Neuronal stem cell (in vitro differentiated cells): ENCODE measurements at regions not wholly inside any gene's neighbourhood (a gene's known extent, or its start where the extent isn't known, plus 50 kb on each side); places are given as distances from the start of the nearest gene placed in this dataset.
A peak's percentile ranks its signal among the peaks of the same experiment; 100 is the strongest.

Source experiments
- DNase-seq: peaks from one replicate; pipeline ENCODE4 v3.0.0-alpha.2; 2013; ENCODE audit warnings: low spot score
- H2AFZ ChIP-seq: one replicate; pipeline ENCODE4 v1.6.1; 2013; ENCODE audit warnings: mild to moderate bottlenecking, low read length, inconsistent platforms
- H2AK5ac ChIP-seq: 2 replicates; pipeline ENCODE4 v1.6.1; 2013; ENCODE audit warnings: low read depth, mild to moderate bottlenecking, inconsistent platforms, low read length, moderate library complexity, mixed read lengths
- H2BK120ac ChIP-seq: 2 replicates; pipeline ENCODE4 v1.6.1; 2013; ENCODE audit warnings: low read depth, mild to moderate bottlenecking, inconsistent platforms, low read length, moderate library complexity, mixed read lengths
- H2BK12ac ChIP-seq: one replicate; pipeline ENCODE4 v1.6.1; 2013; ENCODE audit warnings: low read length, inconsistent platforms
- H2BK15ac ChIP-seq: 2 replicates; pipeline ENCODE4 v1.6.1; 2013; ENCODE audit warnings: mild to moderate bottlenecking, low read length, inconsistent platforms, mixed read lengths
- H2BK5ac ChIP-seq: one replicate; pipeline ENCODE4 v1.6.1; 2013; ENCODE audit warnings: inconsistent platforms, mild to moderate bottlenecking, low read length, moderate library complexity
- H3K14ac ChIP-seq: one replicate; pipeline ENCODE4 v1.6.1; 2013; ENCODE audit warnings: low read length, inconsistent platforms
- H3K18ac ChIP-seq: 2 replicates; pipeline ENCODE4 v1.6.1; 2013; ENCODE audit warnings: low read length, inconsistent platforms
- H3K23ac ChIP-seq: 2 replicates; pipeline ENCODE4 v1.6.1; 2013; ENCODE audit warnings: low read depth, mild to moderate bottlenecking, mixed read lengths, low read length, inconsistent platforms; ENCODE audit not compliant: poor library complexity
- H3K27ac ChIP-seq: replicated peaks from 3 replicates; pipeline ENCODE4 v1.5.1; 2013; ENCODE audit warnings: low read length, inconsistent platforms
- H3K27me3 ChIP-seq, 3 experiments: 2 replicates each; pipeline ENCODE4 v1.6.1; 2013; ENCODE audit warnings: low read length in 3 of 3, mild to moderate bottlenecking in 2 of 3, inconsistent platforms in 1 of 3, low read depth in 1 of 3, mixed read lengths in 1 of 3, moderate library complexity in 1 of 3; ENCODE audit not compliant: control insufficient read depth in 3 of 3, insufficient read depth in 3 of 3
- H3K36me3 ChIP-seq, 2 donors: replicated peaks in 1 of 2; 2 replicates each; pipeline ENCODE4 v1.6.1; 2013; ENCODE audit warnings: low read length in 2 of 2; ENCODE audit not compliant: control insufficient read depth in 2 of 2, insufficient read depth in 2 of 2
- H3K4ac ChIP-seq: 2 replicates; pipeline ENCODE4 v1.6.1; 2013; ENCODE audit warnings: inconsistent platforms, mild to moderate bottlenecking, low read length, moderate library complexity
- H3K4me1 ChIP-seq, 2 donors: 1 replicate in 1 of 2; 2 replicates in 1 of 2; pipeline ENCODE4 v1.6.1; 2013; ENCODE audit warnings: low read length in 2 of 2, low read depth in 1 of 2; ENCODE audit not compliant: control insufficient read depth in 2 of 2, insufficient read depth in 1 of 2
- H3K4me2 ChIP-seq: one replicate; pipeline ENCODE4 v1.6.1; 2013; ENCODE audit warnings: mild to moderate bottlenecking, low read length, inconsistent platforms; ENCODE audit not compliant: insufficient read depth, poor library complexity, severe bottlenecking
- H3K4me3 ChIP-seq, 2 donors: 2 replicates each; pipeline ENCODE4 v1.5.1; 2013; ENCODE audit warnings: low read length in 2 of 2, mild to moderate bottlenecking in 2 of 2, inconsistent platforms in 1 of 2, moderate library complexity in 1 of 2
- H3K79me1 ChIP-seq: one replicate; pipeline ENCODE4 v1.6.1; 2013; ENCODE audit warnings: low read depth, mild to moderate bottlenecking, inconsistent platforms, low read length, moderate library complexity
- H3K9ac ChIP-seq: one replicate; pipeline ENCODE4 v1.6.1; 2013; ENCODE audit warnings: mild to moderate bottlenecking, low read depth, low read length, inconsistent platforms; ENCODE audit not compliant: poor library complexity
- H3K9me3 ChIP-seq, 2 donors: replicated peaks in 1 of 2; 2 replicates each; pipeline versions ENCODE3 to v1.6.1; 2013; ENCODE audit warnings: low read length in 2 of 2, mild to moderate bottlenecking in 2 of 2, inconsistent platforms in 1 of 2, low read depth in 1 of 2, mixed read lengths in 1 of 2, moderate library complexity in 1 of 2; ENCODE audit not compliant: control insufficient read depth in 2 of 2, insufficient read depth in 1 of 2
- H4K8ac ChIP-seq: one replicate; pipeline ENCODE4 v1.6.1; 2013; ENCODE audit warnings: low read depth, mild to moderate bottlenecking, inconsistent platforms, low read length, moderate library complexity
- H4K91ac ChIP-seq: one replicate; pipeline ENCODE4 v1.6.1; 2013; ENCODE audit warnings: low read length, low read depth, mild to moderate bottlenecking, inconsistent platforms; ENCODE audit not compliant: poor library complexity
- WGBS, 2 donors: extraction: QIAGEN DNeasy Blood & Tissue Kit; methylation state at CpG; one replicate each; pipeline ENCODE4 v1.1.7; 2013; ENCODE audit warnings: missing lambda C conversion rate in 2 of 2, mixed read lengths in 1 of 2; ENCODE audit not compliant: insufficient read length in 2 of 2, insufficient replicate concordance in 1 of 2; ENCODE audit errors: extremely low coverage in 2 of 2; 5-methylcytosine and 5-hydroxymethylcytosine counted together

- H3K9me3 ChIP-seq = no peaks in the 10 kb centered on the region
- H2BK15ac ChIP-seq = no peak overlapping the region
- H3K14ac ChIP-seq = no peak overlapping the region
- no peak overlapping the region for H3K4ac ChIP-seq
- no CpG with 5 or more reads among the region's 2 CpGs for WGBS, 2 donors
- DNase-seq = peak; percentile 21
- no peak overlapping the region for H3K23ac ChIP-seq
- H2BK120ac ChIP-seq = no peak overlapping the region
- no peak overlapping the region for H3K18ac ChIP-seq
- no peak overlapping the region for H2BK12ac ChIP-seq
- no peaks in the 10 kb centered on the region for H3K27me3 ChIP-seq
- no peak overlapping the region for H3K4me2 ChIP-seq
- H2AFZ ChIP-seq = no peak overlapping the region
- H3K36me3 ChIP-seq = no peaks in the 10 kb centered on the region
- no peak overlapping the region for H2AK5ac ChIP-seq
- H3K4me1 ChIP-seq = no peaks in the 10 kb centered on the region
- no peak overlapping the region for H4K8ac ChIP-seq
- H3K4me3 ChIP-seq = no peak overlapping the region
- H3K27ac ChIP-seq = no peak overlapping the region
- no peak overlapping the region for H2BK5ac ChIP-seq
- H4K91ac ChIP-seq = no peak overlapping the region
- H3K79me1 ChIP-seq = no peaks in the 10 kb centered on the region
- no peak overlapping the region for H3K9ac ChIP-seq
These were observed 381.6 kb downstream of the SUCLG1 start for GRCh38 chr2:84077496-84077895.

- H2AFZ ChIP-seq = no peak overlapping the region
- H3K27ac ChIP-seq = no peak overlapping the region
- H3K9ac ChIP-seq = no peak overlapping the region
These were observed 388.0 kb downstream of the SUCLG1 start for GRCh38 chr2:84071050-84071449.

GRCh38 chr2:84065857-84066256 lies 393.2 kb downstream of the SUCLG1 start:
- Histone ChIP-seq H2BK12ac (no peak overlapping the region), H3K9me3 (no peaks in the 10 kb centered on the region), H3K4ac (no peak overlapping the region), H2AFZ (no peak overlapping the region), H3K4me2 (no peak overlapping the region), H3K18ac (no peak overlapping the region), H3K79me1 (no peaks in the 10 kb centered on the region), H4K8ac (no peak overlapping the region), H2AK5ac (no peak overlapping the region), H3K14ac (no peak overlapping the region), H3K36me3 (no peaks in the 10 kb centered on the region), H4K91ac (no peak overlapping the region), H2BK15ac (no peak overlapping the region), H3K9ac (no peak overlapping the region), H3K27me3 (no peaks in the 10 kb centered on the region), H3K4me1 (no peaks in the 10 kb centered on the region), H3K4me3 (no peak overlapping the region), H2BK120ac (no peak overlapping the region), H3K27ac (no peak overlapping the region), H2BK5ac (no peak overlapping the region), H3K23ac (no peak overlapping the region)
- DNase-seq = no peak

More at GRCh38 chr2:84071050-84071449, 388.0 kb downstream of the SUCLG1 start:
- no peak overlapping the region for H3K4ac ChIP-seq
- H2BK12ac ChIP-seq = no peak overlapping the region
- no peak overlapping the region for H3K23ac ChIP-seq
- H3K4me1 ChIP-seq = no peaks in the 10 kb centered on the region
- no peak overlapping the region for H3K4me2 ChIP-seq
- H3K14ac ChIP-seq = no peak overlapping the region
- WGBS, 2 donors = no CpG with 5 or more reads among the region's 1 CpG
- no peak overlapping the region for H2BK15ac ChIP-seq
- no peak overlapping the region for H2BK5ac ChIP-seq
- H4K8ac ChIP-seq = no peak overlapping the region
- no peak overlapping the region for H3K4me3 ChIP-seq
- DNase-seq = no peak
- H3K36me3 ChIP-seq = no peaks in the 10 kb centered on the region
- H2AK5ac ChIP-seq = no peak overlapping the region
- no peak overlapping the region for H2BK120ac ChIP-seq
- no peak overlapping the region for H4K91ac ChIP-seq
- no peaks in the 10 kb centered on the region for H3K9me3 ChIP-seq
- no peak overlapping the region for H3K18ac ChIP-seq
- H3K27me3 ChIP-seq = no peaks in the 10 kb centered on the region
- H3K79me1 ChIP-seq = no peaks in the 10 kb centered on the region

GRCh38 chr2:84057917-84058560 lies 401.0 kb downstream of the SUCLG1 start:
- no peak overlapping the region for H3K18ac ChIP-seq
- H3K9me3 ChIP-seq = no peaks in the 10 kb centered on the region
- H3K9ac ChIP-seq = no peak overlapping the region
- no peaks in the 10 kb centered on the region for H3K79me1 ChIP-seq
- no peak overlapping the region for H4K8ac ChIP-seq
- no peaks in the 10 kb centered on the region for H3K27me3 ChIP-seq
- H4K91ac ChIP-seq = no peak overlapping the region
- no peaks in the 10 kb centered on the region for H3K36me3 ChIP-seq
- no CpG with 5 or more reads among the region's 4 CpGs for WGBS, 2 donors
- no peak overlapping the region for H3K27ac ChIP-seq
- H3K4me2 ChIP-seq = no peak overlapping the region
- H3K23ac ChIP-seq = no peak overlapping the region
- no peak overlapping the region for H2BK5ac ChIP-seq
- no peak overlapping the region for H2BK120ac ChIP-seq
- no peak overlapping the region for H3K4ac ChIP-seq
- H2AFZ ChIP-seq = no peak overlapping the region
- H3K4me1 ChIP-seq = no peaks in the 10 kb centered on the region
- no peak overlapping the region for H2BK12ac ChIP-seq
- H3K4me3 ChIP-seq = no peak overlapping the region
- no peak overlapping the region for H2AK5ac ChIP-seq
- no peak for DNase-seq
- no peak overlapping the region for H2BK15ac ChIP-seq
- no peak overlapping the region for H3K14ac ChIP-seq
